A204.1 (cell line): ENCODE measurements at regions not wholly inside any gene's neighbourhood (a gene's known extent, or its start where the extent isn't known, plus 50 kb on each side); places are given as distances from the start of the nearest gene placed in this dataset.
"Not testable (repeated sequence)": the region's sequence is repeated elsewhere in the genome, so short reads cannot be mapped to it uniquely, and the experiment has no call there.

Experiments used
- FAIRE-seq: peaks from 2 replicates; lab custom pipeline; 2012; peaks lifted over from hg19 to GRCh38; lab: Jason Lieb, UNC

GRCh38 chr10:8312079-8312478 lies 257.6 kb downstream of the GATA3 start:
- no peak for FAIRE-seq

GRCh38 chr10:8312781-8313180 lies 258.3 kb downstream of the GATA3 start:
- no peak for FAIRE-seq

- no peak for FAIRE-seq
Observed at GRCh38 chr10:8314486-8314885, 260.0 kb downstream of the GATA3 start.

- no peak for FAIRE-seq
Observed at GRCh38 chr10:8315619-8316021, 261.1 kb downstream of the GATA3 start.

GRCh38 chr10:8316284-8316683 lies 261.8 kb downstream of the GATA3 start:
- FAIRE-seq, result no peak

GRCh38 chr10:8318429-8318828 lies 263.9 kb downstream of the GATA3 start:
- not testable (repeated sequence) for FAIRE-seq

GRCh38 chr10:8318956-8319355 lies 264.5 kb downstream of the GATA3 start:
- FAIRE-seq, result no peak

- FAIRE-seq, result no peak
Observed at GRCh38 chr10:8319704-8320103, 265.2 kb downstream of the GATA3 start.

- no peak for FAIRE-seq
Observed at GRCh38 chr10:8321990-8322389, 267.5 kb downstream of the GATA3 start.

- no peak for FAIRE-seq
Observed at GRCh38 chr10:8323428-8324054, 269.1 kb downstream of the GATA3 start.

- no peak for FAIRE-seq
Observed at GRCh38 chr10:8325024-8325980, 270.8 kb downstream of the GATA3 start.

GRCh38 chr10:8326396-8327139 lies 272.1 kb downstream of the GATA3 start:
- no peak for FAIRE-seq

- FAIRE-seq, result no peak
Observed at GRCh38 chr10:8327140-8327423, 272.6 kb downstream of the GATA3 start.

GRCh38 chr10:8331387-8331786 lies 276.9 kb downstream of the GATA3 start:
- no peak for FAIRE-seq

GRCh38 chr10:8331896-8332729 lies 277.6 kb downstream of the GATA3 start:
- FAIRE-seq, result no peak

- no peak for FAIRE-seq
Observed at GRCh38 chr10:8332730-8333111, 278.2 kb downstream of the GATA3 start.

- FAIRE-seq, result no peak
Observed at GRCh38 chr10:8334631-8335030, 280.1 kb downstream of the GATA3 start.

- FAIRE-seq, result no peak
Observed at GRCh38 chr10:8336629-8337331, 282.3 kb downstream of the GATA3 start.

- FAIRE-seq, result no peak
Observed at GRCh38 chr10:8337332-8337651, 282.8 kb downstream of the GATA3 start.

GRCh38 chr10:8338177-8338766 lies 283.8 kb downstream of the GATA3 start:
- FAIRE-seq, result no peak

GRCh38 chr10:8344756-8345155 lies 290.3 kb downstream of the GATA3 start:
- FAIRE-seq, result no peak
